GM12891 (cell line): ENCODE measurements at regions not wholly inside any gene's neighbourhood (a gene's known extent, or its start where the extent isn't known, plus 50 kb on each side); places are given as distances from the start of the nearest gene placed in this dataset.

Source experiments
- POLR2AphosphoS5 ChIP-seq: IDR thresholded peaks from 2 replicates; pipeline ENCODE4 v1.6.1; 2011; ENCODE audit warnings: low read depth, low read length, control low read depth
- POU2F2 ChIP-seq: IDR thresholded peaks from 2 replicates; pipeline ENCODE4 v1.6.1; 2011; ENCODE audit warnings: low read depth, mild to moderate bottlenecking, control low read depth, low read length, moderate library complexity
- TAF1 ChIP-seq: IDR thresholded peaks from 2 replicates; pipeline ENCODE4 v1.6.1; 2011; ENCODE audit warnings: low read depth, low read length, control low read depth

- no peak for TF ChIP-seq POU2F2
- TF ChIP-seq TAF1, result no peak
- no peak for TF ChIP-seq POLR2AphosphoS5
Measured at GRCh38 chr2:137812517-137812916, 151.8 kb upstream of the HNMT start.
